ENCODE measurements at regions not wholly inside any gene's neighbourhood (a gene's known extent, or its start where the extent isn't known, plus 50 kb on each side); places are given as distances from the start of the nearest gene placed in this dataset.
"Not testable (repeated sequence)": the region's sequence is repeated elsewhere in the genome, so short reads cannot be mapped to it uniquely, and the experiment has no call there.

DNA sequence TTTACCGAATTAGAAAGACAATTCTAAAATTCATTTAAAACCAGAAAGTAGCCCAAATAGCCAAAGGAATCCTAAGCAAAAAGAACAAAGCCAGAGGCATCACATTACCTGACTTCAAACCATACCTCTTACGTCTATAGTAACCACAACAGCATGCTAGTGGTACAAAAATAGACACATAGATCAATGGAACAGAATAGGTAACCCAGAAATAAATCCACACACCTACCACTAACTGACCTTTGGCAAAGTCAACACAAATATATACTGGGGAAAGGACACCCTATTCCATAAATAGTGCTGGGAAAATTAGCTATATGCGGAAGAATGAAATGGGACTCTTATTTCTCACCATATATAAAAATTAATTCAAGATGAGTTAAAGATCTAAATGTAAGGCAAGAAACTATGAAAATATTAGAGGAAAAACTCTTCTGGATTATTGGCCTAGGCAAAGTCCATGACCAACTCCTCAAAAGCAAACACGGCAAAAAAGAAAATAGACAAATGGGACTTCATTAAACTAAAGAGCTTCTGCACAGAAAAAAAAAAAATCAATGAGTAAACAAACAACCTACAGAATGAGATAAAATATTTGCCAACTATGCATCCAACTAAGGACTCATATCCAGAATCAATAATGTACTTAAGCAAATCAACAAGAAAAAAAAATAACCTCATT is 568.9 kb downstream of the SOX5 start:
- Histone ChIP-seq H3K27ac (ENCODE audit: low read depth, low read length) (no peak overlapping the region), H3K36me3 (ENCODE audit: control insufficient read depth in 3 of 3, insufficient read depth in 3 of 3, low read length in 3 of 3) (no peaks in the 10 kb centered on the region), H3K9ac (ENCODE audit: low read depth in 1 of 3, low read length in 3 of 3) (no peak overlapping the region), H3K4me1 (ENCODE audit: control insufficient read depth in 3 of 3, insufficient read depth in 3 of 3, low read length in 3 of 3) (no peaks in the 10 kb centered on the region), H3K9me3 (ENCODE audit: control insufficient read depth in 3 of 3, low read length in 3 of 3) (peaks cover 2 to 10% (median 6%) of the 10 kb centered on the region in 3 donors), H3K27me3 (ENCODE audit: control insufficient read depth in 3 of 3, insufficient read depth in 3 of 3, low read length in 3 of 3) (no peaks in the 10 kb centered on the region), H3K4me3 (ENCODE audit: low read length in 3 of 3) (no peak overlapping the region)

GRCh38 chr12:23388898-23389297 is 560.6 kb downstream of the SOX5 start:
- not testable (repeated sequence) for H3K4me1 ChIP-seq (ENCODE audit: control insufficient read depth in 3 of 3, insufficient read depth in 3 of 3, low read length in 3 of 3); H3K4me3 ChIP-seq (ENCODE audit: low read length in 3 of 3); H3K9ac ChIP-seq (ENCODE audit: low read depth in 1 of 3, low read length in 3 of 3); H3K36me3 ChIP-seq (ENCODE audit: control insufficient read depth in 3 of 3, insufficient read depth in 3 of 3, low read length in 3 of 3); H3K27ac ChIP-seq (ENCODE audit: low read depth, low read length); H3K27me3 ChIP-seq (ENCODE audit: control insufficient read depth in 3 of 3, insufficient read depth in 3 of 3, low read length in 3 of 3); H3K9me3 ChIP-seq (ENCODE audit: control insufficient read depth in 3 of 3, low read length in 3 of 3)

DNA sequence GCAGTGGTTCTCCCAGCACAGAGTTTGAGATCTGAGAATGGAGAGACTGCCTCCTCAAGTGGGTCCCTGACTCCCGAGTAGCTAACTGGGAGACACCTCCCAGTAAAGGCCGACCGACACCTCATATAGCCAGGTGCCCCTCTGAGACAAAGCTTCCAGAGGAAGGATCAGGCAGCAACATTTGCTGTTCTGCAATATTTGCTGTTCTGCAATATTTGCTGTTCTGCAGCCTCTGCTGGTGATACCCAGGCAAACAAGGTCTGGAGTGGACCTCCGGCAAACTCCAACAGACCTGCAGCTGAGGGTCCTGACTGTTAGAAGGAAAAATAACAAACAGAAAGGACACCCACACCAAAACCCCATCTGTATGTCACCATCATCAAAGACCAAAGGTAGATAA is 560.2 kb downstream of the SOX5 start:
- H3K4me3 ChIP-seq (ENCODE audit: low read length in 3 of 3); H3K4me1 ChIP-seq (ENCODE audit: control insufficient read depth in 3 of 3, insufficient read depth in 3 of 3, low read length in 3 of 3); H3K36me3 ChIP-seq (ENCODE audit: control insufficient read depth in 3 of 3, insufficient read depth in 3 of 3, low read length in 3 of 3); H3K27ac ChIP-seq (ENCODE audit: low read depth, low read length); H3K27me3 ChIP-seq (ENCODE audit: control insufficient read depth in 3 of 3, insufficient read depth in 3 of 3, low read length in 3 of 3); H3K9me3 ChIP-seq (ENCODE audit: control insufficient read depth in 3 of 3, low read length in 3 of 3); H3K9ac ChIP-seq (ENCODE audit: low read depth in 1 of 3, low read length in 3 of 3): not testable (repeated sequence)

DNA sequence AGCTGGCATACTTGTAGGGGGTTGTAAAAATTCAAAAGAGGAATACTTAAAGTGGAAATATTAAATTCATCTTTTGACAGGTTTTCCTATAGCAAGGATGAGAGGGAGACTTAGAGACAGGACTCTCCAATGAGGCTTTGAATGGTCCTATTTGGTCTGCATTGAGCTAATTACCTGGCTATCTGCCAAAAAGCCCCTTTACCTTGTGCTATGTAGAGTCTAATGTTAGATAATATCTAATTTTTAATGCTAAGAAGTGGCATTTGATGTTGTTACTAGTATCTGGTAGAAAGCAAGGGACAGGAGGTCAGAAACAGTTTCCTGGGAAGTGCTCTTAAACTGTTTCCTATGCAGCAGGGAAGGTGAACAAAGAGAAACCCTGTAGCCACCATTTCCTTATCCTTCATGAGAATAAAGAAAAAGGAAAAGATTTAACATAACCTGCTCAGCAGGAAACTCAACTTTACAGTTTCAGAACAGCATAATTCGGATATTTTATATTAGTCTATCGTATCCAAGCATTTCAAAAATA is 550.0 kb downstream of the SOX5 start:
- H3K9me3 ChIP-seq (ENCODE audit: control insufficient read depth in 3 of 3, low read length in 3 of 3): no peaks in the 10 kb centered on the region
- H3K27me3 ChIP-seq (ENCODE audit: control insufficient read depth in 3 of 3, insufficient read depth in 3 of 3, low read length in 3 of 3): no peaks in the 10 kb centered on the region
- no peak overlapping the region for H3K4me3 ChIP-seq (ENCODE audit: low read length in 3 of 3)
- H3K9ac ChIP-seq (ENCODE audit: low read depth in 1 of 3, low read length in 3 of 3): no peak overlapping the region
- no peak overlapping the region for H3K27ac ChIP-seq (ENCODE audit: low read depth, low read length)
- H3K4me1 ChIP-seq (ENCODE audit: control insufficient read depth in 3 of 3, insufficient read depth in 3 of 3, low read length in 3 of 3): no peaks in the 10 kb centered on the region
- no peaks in the 10 kb centered on the region for H3K36me3 ChIP-seq (ENCODE audit: control insufficient read depth in 3 of 3, insufficient read depth in 3 of 3, low read length in 3 of 3)

GRCh38 chr12:23415180-23415579 is 534.3 kb downstream of the SOX5 start:
- Histone ChIP-seq H3K36me3 (ENCODE audit: control insufficient read depth in 3 of 3, insufficient read depth in 3 of 3, low read length in 3 of 3) (no peaks in the 10 kb centered on the region), H3K27me3 (ENCODE audit: control insufficient read depth in 3 of 3, insufficient read depth in 3 of 3, low read length in 3 of 3) (no peaks in the 10 kb centered on the region), H3K4me3 (ENCODE audit: low read length in 3 of 3) (no peak overlapping the region), H3K9ac (ENCODE audit: low read depth in 1 of 3, low read length in 3 of 3) (no peak overlapping the region), H3K9me3 (ENCODE audit: control insufficient read depth in 3 of 3, low read length in 3 of 3) (no peaks in the 10 kb centered on the region), H3K27ac (ENCODE audit: low read depth, low read length) (no peak overlapping the region), H3K4me1 (ENCODE audit: control insufficient read depth in 3 of 3, insufficient read depth in 3 of 3, low read length in 3 of 3) (no peaks in the 10 kb centered on the region)

- Histone ChIP-seq H3K27ac (ENCODE audit: low read depth, low read length) (no peak overlapping the region), H3K36me3 (ENCODE audit: control insufficient read depth in 3 of 3, insufficient read depth in 3 of 3, low read length in 3 of 3) (no peaks in the 10 kb centered on the region), H3K9me3 (ENCODE audit: control insufficient read depth in 3 of 3, low read length in 3 of 3) (no peaks in the 10 kb centered on the region), H3K4me1 (ENCODE audit: control insufficient read depth in 3 of 3, insufficient read depth in 3 of 3, low read length in 3 of 3) (no peaks in the 10 kb centered on the region), H3K4me3 (ENCODE audit: low read length in 3 of 3) (no peak overlapping the region), H3K27me3 (ENCODE audit: control insufficient read depth in 3 of 3, insufficient read depth in 3 of 3, low read length in 3 of 3) (no peaks in the 10 kb centered on the region), H3K9ac (ENCODE audit: low read depth in 1 of 3, low read length in 3 of 3) (no peak overlapping the region)
Observed at GRCh38 chr12:23421556-23421955, 527.9 kb downstream of the SOX5 start.

- H3K4me3 ChIP-seq (ENCODE audit: low read length in 3 of 3): no peak overlapping the region
- no peaks in the 10 kb centered on the region for H3K36me3 ChIP-seq (ENCODE audit: control insufficient read depth in 3 of 3, insufficient read depth in 3 of 3, low read length in 3 of 3)
- H3K27me3 ChIP-seq (ENCODE audit: control insufficient read depth in 3 of 3, insufficient read depth in 3 of 3, low read length in 3 of 3): no peaks in the 10 kb centered on the region
- no peak overlapping the region for H3K9ac ChIP-seq (ENCODE audit: low read depth in 1 of 3, low read length in 3 of 3)
- no peaks in the 10 kb centered on the region for H3K9me3 ChIP-seq (ENCODE audit: control insufficient read depth in 3 of 3, low read length in 3 of 3)
- no peaks in the 10 kb centered on the region for H3K4me1 ChIP-seq (ENCODE audit: control insufficient read depth in 3 of 3, insufficient read depth in 3 of 3, low read length in 3 of 3)
- H3K27ac ChIP-seq (ENCODE audit: low read depth, low read length): no peak overlapping the region
Observed at GRCh38 chr12:23423097-23423687, 526.3 kb downstream of the SOX5 start.

DNA sequence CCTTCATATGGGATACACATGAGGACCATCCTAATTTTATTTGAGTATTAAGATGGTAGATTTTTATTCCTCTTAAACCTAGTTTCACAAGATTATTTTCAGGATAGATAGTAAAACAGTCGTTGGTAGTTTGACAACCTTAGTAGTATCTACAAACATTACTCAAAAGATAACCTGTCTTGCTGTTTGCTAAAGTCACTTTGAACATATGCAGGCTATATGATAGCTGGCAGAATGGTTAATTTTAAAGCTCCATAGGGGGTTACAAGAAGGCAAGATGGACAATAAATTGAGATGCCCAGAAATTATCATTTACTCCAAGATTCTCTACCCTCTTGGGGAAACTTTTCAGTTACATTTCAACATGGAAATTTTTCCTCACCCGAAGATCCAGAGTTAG is 525.7 kb downstream of the SOX5 start:
- H3K9me3 ChIP-seq (ENCODE audit: control insufficient read depth in 3 of 3, low read length in 3 of 3): no peaks in the 10 kb centered on the region
- no peak overlapping the region for H3K9ac ChIP-seq (ENCODE audit: low read depth in 1 of 3, low read length in 3 of 3)
- no peak overlapping the region for H3K27ac ChIP-seq (ENCODE audit: low read depth, low read length)
- H3K27me3 ChIP-seq (ENCODE audit: control insufficient read depth in 3 of 3, insufficient read depth in 3 of 3, low read length in 3 of 3): no peaks in the 10 kb centered on the region
- no peak overlapping the region for H3K4me3 ChIP-seq (ENCODE audit: low read length in 3 of 3)
- H3K36me3 ChIP-seq (ENCODE audit: control insufficient read depth in 3 of 3, insufficient read depth in 3 of 3, low read length in 3 of 3): no peaks in the 10 kb centered on the region
- H3K4me1 ChIP-seq (ENCODE audit: control insufficient read depth in 3 of 3, insufficient read depth in 3 of 3, low read length in 3 of 3): no peaks in the 10 kb centered on the region

DNA sequence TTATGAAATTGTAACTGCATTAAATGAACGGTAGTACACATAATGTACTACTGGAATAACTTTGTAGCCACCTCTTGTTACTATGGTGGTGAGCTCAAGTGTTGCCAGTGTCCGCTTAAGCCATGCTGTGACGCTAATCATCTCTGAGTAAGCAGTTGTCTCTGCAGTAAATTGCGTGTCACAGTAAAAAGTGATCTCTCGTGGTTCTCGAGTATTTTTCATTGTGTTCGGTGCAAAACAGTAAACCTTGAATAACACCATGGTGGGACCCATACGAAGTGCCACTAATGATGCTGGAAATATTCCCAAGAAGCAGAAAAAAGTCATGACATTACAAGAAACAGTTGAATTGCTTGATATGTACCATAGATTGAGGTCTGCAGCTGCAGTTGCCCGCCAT is 524.8 kb downstream of the SOX5 start:
- Histone ChIP-seq H3K27ac (ENCODE audit: low read depth, low read length) (no peak overlapping the region), H3K27me3 (ENCODE audit: control insufficient read depth in 3 of 3, insufficient read depth in 3 of 3, low read length in 3 of 3) (no peaks in the 10 kb centered on the region), H3K36me3 (ENCODE audit: control insufficient read depth in 3 of 3, insufficient read depth in 3 of 3, low read length in 3 of 3) (no peaks in the 10 kb centered on the region)

GRCh38 chr12:23426328-23426727 is 523.1 kb downstream of the SOX5 start:
- H3K9me3 ChIP-seq (ENCODE audit: control insufficient read depth in 3 of 3, low read length in 3 of 3): no peaks in the 10 kb centered on the region
- no peaks in the 10 kb centered on the region for H3K27me3 ChIP-seq (ENCODE audit: control insufficient read depth in 3 of 3, insufficient read depth in 3 of 3, low read length in 3 of 3)
- no peak overlapping the region for H3K9ac ChIP-seq (ENCODE audit: low read depth in 1 of 3, low read length in 3 of 3)

More for the DNA sequence above, 524.8 kb downstream of the SOX5 start:
- Histone ChIP-seq H3K9ac (ENCODE audit: low read depth in 1 of 3, low read length in 3 of 3) (no peak overlapping the region), H3K4me1 (ENCODE audit: control insufficient read depth in 3 of 3, insufficient read depth in 3 of 3, low read length in 3 of 3) (no peaks in the 10 kb centered on the region), H3K9me3 (ENCODE audit: control insufficient read depth in 3 of 3, low read length in 3 of 3) (no peaks in the 10 kb centered on the region), H3K4me3 (ENCODE audit: low read length in 3 of 3) (no peak overlapping the region)

More at GRCh38 chr12:23426328-23426727, 523.1 kb downstream of the SOX5 start:
- Histone ChIP-seq H3K27ac (ENCODE audit: low read depth, low read length) (no peak overlapping the region), H3K36me3 (ENCODE audit: control insufficient read depth in 3 of 3, insufficient read depth in 3 of 3, low read length in 3 of 3) (no peaks in the 10 kb centered on the region), H3K4me1 (ENCODE audit: control insufficient read depth in 3 of 3, insufficient read depth in 3 of 3, low read length in 3 of 3) (no peaks in the 10 kb centered on the region), H3K4me3 (ENCODE audit: low read length in 3 of 3) (no peak overlapping the region)
